ENCODE measurements at regions not wholly inside any gene's neighbourhood (a gene's known extent, or its start where the extent isn't known, plus 50 kb on each side); places are given as distances from the start of the nearest gene placed in this dataset.

- no peak for TF ChIP-seq EZH2phosphoT487 (IDR thresholded peaks at IDR 0.05)
- no peak for TF ChIP-seq CTCF (IDR thresholded peaks at IDR 0.05)
Measured at GRCh38 chr11:80085563-80085962, 644.7 kb upstream of the TENM4 start.

Measured in neural progenitor cell (in vitro differentiated cells).